ENCODE measurements at regions not wholly inside any gene's neighbourhood (a gene's known extent, or its start where the extent isn't known, plus 50 kb on each side); places are given as distances from the start of the nearest gene placed in this dataset.
"Not testable (repeated sequence)": the region's sequence is repeated elsewhere in the genome, so short reads cannot be mapped to it uniquely, and the experiment has no call there.

DNA sequence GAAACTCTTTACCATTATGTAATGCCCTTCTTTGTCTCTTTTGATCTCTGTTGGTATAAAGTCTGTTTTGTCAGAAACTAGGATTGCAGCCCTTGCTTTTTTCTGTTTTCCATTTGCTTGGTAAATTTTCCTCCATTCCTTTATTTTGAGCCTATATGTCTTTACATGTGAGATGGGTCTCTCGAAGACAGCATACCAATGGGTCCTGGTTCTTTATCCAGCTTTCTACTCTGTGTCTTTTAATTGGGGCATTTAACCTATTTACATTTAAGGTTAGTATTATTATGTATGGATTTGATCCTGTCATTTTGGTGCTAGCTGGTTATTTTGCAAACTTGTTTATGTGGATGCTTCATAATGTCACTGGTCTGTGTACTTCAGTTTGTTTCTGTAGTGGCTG is 191.3 kb downstream of the S1PR1 start:
- TF ChIP-seq CTCF (IDR thresholded peaks at IDR 0.05; ENCODE audit: low read length); EZH2 (IDR thresholded peaks at IDR 0.05; ENCODE audit: borderline replicate concordance, low read length): not testable (repeated sequence)
